Glomerular visceral epithelial cell (primary cell): ENCODE measurements at regions not wholly inside any gene's neighbourhood (a gene's known extent, or its start where the extent isn't known, plus 50 kb on each side); places are given as distances from the start of the nearest gene placed in this dataset.
A peak's percentile ranks its signal among the peaks of the same experiment; 100 is the strongest.
"Not testable (repeated sequence)": the region's sequence is repeated elsewhere in the genome, so short reads cannot be mapped to it uniquely, and the experiment has no call there.

Experiments used
- DNase-seq: peaks from one replicate; pipeline ENCODE4 v3.0.0-alpha.2; 2016; ENCODE audit errors: extremely low spot score

DNA sequence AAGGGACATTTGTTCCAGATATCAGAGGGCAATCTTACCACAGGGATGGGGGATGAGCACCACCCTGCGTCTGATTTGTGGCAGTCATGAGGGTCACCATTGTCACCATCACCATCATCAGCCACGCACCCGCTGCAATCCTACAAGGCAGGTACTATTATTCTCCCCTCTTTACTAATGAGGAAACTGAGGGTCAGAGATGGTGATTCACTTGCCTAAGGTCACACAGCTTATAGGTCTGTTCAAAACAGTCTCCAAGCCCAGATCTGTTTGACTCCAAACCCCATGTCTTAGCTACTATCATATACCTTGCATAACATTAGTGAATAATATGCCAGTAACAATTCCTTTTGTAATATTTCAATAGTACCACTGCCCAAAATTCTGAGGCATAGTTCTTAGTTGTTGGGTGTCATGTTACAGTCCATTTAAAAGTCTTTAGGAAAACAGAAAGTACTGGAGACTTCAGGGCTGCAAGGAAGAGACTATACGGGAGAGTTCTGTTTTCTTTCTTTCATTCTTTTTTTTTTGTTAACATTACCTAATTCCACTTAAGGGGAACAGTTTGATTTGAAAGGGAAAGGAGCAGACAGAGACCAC lies 166.4 kb downstream of the C16orf95 start:
- DNase-seq: no peak

DNA sequence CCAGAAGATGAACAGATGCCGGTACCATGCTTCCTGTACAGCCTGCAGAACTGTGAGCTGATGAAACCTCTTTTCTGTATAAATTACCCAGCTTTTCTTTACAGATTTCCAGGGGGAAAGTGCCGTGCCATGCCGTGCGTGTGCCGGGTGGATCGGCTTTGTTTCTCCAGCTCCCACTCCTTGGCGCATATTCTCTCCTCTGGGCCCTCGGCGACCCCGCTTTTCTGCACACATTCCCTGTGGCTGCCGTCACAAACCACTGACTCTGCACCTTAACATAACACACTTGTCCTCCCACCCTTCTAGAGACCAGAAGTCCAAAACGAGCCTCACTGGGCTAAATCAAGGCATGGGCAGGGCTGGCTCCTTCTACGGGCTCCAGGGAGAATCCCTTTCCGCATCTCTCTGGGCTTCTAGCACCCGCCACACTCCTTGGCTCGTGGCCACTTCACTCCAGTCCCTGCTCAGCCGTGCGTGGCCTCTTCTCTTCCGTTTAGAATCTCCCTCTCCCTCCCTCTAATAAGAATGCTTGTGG lies 164.9 kb downstream of the C16orf95 start:
- DNase-seq: no peak

GRCh38 chr16:87153326-87153725 lies 163.9 kb downstream of the C16orf95 start:
- no peak for DNase-seq

GRCh38 chr16:87155315-87155714 lies 161.9 kb downstream of the C16orf95 start:
- not testable (repeated sequence) for DNase-seq

DNA sequence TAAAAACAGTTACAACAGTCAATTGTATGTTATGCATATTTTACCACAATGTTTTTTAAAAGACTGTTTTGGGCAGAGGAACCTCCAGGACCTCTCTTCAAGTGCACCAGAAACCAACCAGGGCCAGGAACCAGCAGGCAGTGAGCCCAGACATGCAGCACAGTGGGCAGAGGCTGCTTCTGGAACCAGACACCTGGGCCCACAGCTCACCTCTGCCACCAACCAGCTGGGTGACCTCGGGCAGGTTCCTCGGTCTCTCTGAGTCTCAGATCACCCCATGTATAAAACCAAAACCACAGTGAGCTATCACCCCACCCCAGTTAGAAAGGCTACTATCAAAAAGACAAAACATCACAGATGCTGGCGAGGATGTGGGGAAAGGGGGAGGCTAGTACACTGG lies 161.0 kb downstream of the C16orf95 start:
- DNase-seq: no peak

DNA sequence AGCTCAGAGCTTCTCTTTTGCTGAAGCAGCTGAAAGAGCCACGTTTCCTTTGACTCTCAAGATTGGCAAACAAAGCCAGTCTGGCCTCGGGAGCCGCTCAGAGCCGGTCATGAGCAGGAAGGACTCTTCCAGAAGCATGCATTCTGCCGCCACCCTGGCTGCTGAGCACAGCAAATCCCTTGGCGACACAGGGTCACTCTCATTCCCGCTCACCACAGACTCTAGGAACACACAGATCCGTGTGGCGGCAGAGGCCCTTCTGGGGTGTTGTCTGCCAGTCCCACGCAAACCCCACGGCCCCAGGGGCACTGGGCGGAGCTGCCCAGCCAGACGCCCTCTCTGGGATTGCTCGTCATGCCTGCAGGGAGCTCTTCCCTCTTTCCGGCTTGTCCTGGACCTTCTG lies 157.0 kb downstream of the C16orf95 start:
- no peak for DNase-seq

- no peak for DNase-seq
Observed at GRCh38 chr16:87160701-87161337, 156.4 kb downstream of the C16orf95 start.

- DNase-seq: not testable (repeated sequence)
Observed at GRCh38 chr16:87161410-87161809, 155.8 kb downstream of the C16orf95 start.

DNA sequence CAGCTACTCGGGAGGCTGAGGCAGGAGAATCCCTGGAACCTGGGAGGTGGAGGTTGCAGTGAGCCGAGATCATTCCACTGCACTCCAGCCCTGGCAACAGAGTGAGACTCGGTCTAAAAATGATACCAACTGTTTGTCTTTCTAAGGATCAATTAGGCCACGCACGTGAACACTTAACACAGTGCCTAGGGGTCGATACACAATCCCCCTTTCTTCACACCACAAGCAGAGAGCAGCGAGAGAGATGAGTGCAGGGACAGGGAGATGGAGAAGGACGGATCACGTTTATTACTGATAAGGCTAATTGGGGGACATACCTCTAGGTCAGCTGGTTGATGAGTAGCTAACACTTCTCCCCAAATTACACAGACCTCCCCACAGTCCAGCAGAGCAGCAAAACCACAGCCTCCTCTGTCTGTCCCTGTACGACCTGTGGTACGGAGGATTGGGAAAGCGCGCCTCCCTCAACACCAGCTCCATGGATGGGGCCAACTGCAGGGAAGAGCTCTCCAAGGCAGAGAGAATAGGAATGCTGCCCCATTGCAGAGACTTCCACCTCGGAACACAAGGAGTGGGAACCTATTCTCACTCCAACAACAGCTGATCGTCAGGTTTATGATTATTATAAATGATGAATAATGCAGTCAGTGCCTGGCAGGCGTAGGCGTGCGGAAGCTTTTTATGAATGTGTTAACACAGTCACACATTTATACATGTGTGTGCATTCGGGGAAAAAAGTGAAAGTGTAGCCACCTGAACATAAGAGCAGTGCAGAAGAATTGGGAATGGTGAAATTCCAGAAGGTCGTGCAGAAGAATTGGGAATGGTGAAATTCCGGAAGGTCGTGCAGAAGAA lies 155.1 kb downstream of the C16orf95 start:
- no peak for DNase-seq

GRCh38 chr16:87162799-87163198 lies 154.4 kb downstream of the C16orf95 start:
- not testable (repeated sequence) for DNase-seq

DNA sequence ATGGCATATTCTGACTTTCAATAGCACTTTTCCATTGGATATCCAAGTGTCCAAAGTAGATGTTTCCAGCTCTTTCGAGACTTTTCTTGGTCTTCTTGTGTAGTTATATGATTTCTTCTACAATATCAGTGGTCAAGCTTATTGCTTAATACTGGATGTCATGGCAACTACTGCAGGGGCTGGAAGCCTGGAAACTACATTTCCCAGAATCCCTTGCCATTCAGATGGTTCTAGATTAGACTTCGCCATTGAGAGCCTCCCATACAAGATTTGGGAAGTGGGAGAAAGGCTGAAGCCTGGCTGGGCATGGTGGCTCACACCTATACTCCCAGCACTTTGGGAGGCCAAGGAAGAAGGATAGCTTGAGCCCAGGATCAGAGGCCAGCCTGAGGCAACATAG lies 153.6 kb downstream of the C16orf95 start:
- DNase-seq: no peak

GRCh38 chr16:87165151-87165550 lies 152.0 kb downstream of the C16orf95 start:
- DNase-seq: peak; percentile 39

- no peak for DNase-seq
Observed at GRCh38 chr16:87165885-87166284, 151.3 kb downstream of the C16orf95 start.

GRCh38 chr16:87166321-87166720 lies 150.9 kb downstream of the C16orf95 start:
- no peak for DNase-seq

DNA sequence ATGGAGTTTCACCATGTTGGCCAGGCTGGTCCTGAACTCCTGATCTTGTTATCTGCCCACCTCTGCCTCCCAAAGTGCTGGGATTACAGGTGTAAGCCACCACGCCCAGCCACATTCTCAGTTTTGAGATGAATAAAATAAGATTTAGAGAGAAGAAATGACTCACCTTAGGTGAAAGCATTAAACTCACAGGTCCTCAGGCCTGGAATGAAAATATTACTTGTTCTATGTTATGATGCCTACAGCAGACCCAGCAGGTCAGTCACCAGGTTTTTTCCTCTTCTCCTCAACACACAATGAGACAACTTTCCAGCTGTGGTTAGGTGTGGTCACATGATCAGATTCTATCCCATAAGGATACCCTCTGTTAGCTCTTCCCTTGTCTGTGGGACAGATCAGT lies 150.3 kb downstream of the C16orf95 start:
- DNase-seq: no peak

DNA sequence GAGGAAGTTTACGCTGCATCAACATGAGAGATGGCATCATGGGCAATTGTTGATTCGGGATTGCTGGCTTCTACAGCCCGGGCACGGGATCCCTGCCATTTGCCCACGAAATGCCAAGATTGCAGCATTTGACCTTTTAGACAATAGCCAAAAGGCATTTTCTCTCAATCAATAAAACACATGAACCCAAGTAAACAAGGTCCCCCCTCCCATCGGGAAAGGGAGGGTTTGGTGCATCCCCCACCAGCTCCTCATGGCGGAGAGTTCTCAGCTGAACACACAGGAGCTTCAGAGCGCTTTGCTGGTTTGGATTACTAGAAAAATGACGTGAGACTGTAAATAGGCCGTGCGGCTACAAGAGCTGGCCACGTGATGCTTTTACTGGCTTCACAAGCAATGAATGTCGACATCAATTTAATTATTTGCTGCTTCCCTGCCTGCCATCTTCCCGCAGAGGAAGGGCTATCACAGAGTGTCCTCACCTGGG lies 147.6 kb downstream of the C16orf95 start:
- DNase-seq: no peak

GRCh38 chr16:87170310-87170709 lies 146.9 kb downstream of the C16orf95 start:
- no peak for DNase-seq

DNA sequence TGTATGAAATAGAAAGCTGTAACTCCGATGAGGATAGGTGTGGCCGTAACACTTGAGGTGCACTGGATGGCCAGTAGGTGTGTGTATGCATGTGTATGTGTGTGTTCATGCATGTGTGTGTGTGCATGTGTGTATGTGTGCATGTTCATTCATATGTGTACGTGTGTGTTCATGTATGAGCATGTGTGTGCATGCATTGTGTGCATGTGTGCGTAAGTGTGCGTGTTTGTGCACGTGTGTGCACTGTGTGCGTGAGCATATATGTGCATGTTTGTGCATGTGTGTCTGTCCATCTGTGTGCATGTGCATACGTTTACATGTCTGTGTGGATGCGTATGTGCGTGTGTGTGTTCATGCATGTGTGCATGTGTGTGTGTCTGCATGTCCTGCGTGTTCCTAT lies 145.5 kb downstream of the C16orf95 start:
- no peak for DNase-seq

DNA sequence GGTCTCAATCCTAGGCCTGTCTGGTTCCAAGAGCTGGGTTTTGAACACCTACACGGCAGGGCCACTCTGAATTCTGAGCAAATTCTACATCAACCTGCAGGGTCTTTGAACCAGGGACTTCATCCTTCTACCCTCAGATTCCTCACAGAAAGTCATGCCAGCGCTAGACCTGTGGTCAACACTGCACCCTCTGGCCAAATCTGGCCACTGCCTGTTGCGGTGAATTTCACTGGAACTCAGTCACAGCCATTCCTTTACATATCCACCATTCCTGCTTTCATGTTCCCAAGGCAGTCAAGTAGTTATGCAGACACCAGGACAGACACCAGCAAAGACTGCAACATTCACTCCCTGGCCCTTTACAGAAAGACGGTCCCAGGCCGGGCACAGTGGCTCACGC lies 144.6 kb downstream of the C16orf95 start:
- no peak for DNase-seq

DNA sequence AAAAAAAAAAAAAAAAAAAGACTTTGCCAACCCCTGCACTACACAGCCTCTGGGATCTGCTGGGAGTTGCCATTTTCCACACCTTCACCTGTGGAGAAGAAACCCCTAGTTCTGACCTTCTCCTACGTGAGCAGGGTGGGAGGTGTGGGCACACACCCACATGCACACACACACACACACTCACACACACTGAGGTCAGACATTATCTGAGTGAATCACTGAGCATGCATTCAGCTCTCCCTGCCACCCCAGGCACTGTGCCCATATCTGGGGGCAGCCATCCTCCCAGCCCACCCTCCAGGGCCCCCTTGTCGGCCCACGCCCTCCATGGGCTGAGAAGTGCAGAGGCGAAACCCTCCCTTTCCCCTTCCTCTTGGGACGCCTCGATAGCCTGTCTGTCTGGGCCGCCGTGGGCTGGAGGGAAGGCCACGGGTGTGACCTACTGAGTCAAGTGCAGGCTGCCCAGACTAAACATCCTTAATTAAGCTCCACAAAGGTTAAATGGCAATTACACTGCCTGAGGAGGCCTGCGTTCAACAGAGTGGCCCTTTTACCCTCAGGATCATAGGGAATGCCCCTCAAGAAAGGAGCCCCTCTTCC lies 143.8 kb downstream of the C16orf95 start:
- no peak for DNase-seq

DNA sequence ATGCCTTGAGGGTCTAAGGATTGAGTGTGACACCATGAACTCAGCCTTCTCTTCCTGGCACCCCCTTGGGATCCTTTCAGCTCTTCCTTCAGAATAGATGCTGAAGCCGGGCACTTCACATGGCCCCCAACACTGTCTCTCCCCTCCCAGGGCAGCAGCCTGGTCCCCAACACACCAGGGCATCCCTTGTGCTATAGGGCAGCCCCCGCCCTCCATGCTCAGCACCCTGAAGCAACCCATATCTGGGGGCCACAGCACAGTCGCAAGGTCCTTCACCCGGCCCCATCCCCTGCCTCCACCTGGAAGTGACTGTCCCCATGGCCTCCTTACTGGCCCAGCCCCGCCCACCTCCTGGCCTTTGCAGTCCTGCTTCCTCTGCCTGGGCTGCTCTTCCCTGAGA lies 143.1 kb downstream of the C16orf95 start:
- no peak for DNase-seq

- no peak for DNase-seq
Observed at GRCh38 chr16:87176735-87177134, 140.5 kb downstream of the C16orf95 start.
